Type B pancreatic cell (in vitro differentiated cells): ENCODE measurements at regions not wholly inside any gene's neighbourhood (a gene's known extent, or its start where the extent isn't known, plus 50 kb on each side); places are given as distances from the start of the nearest gene placed in this dataset.
A peak's percentile ranks its signal among the peaks of the same experiment; 100 is the strongest.
"Not testable (repeated sequence)": the region's sequence is repeated elsewhere in the genome, so short reads cannot be mapped to it uniquely, and the experiment has no call there.

Experiments
- DNase-seq: peaks from one replicate; pipeline ENCODE4 v3.0.0; 2021; ENCODE audit warnings: mixed read lengths; ENCODE audit not compliant: unreplicated experiment; ENCODE audit errors: extremely low spot score
- H3K27ac Mint-ChIP-seq: 2 replicates; pipeline ENCODE4 v1.8.0; 2021; ENCODE audit warnings: mild to moderate bottlenecking, mixed read lengths
- H3K27me3 Mint-ChIP-seq: 2 replicates; pipeline ENCODE4 v1.8.0; 2021; ENCODE audit warnings: mixed read lengths
- H3K36me3 Mint-ChIP-seq: 2 replicates; pipeline ENCODE4 v1.8.0; 2021; ENCODE audit warnings: mixed read lengths
- H3K4me1 Mint-ChIP-seq: one replicate; pipeline ENCODE4 v1.8.0; 2021; ENCODE audit warnings: mixed read lengths; ENCODE audit not compliant: unreplicated experiment
- H3K4me3 Mint-ChIP-seq: 2 replicates; pipeline ENCODE4 v1.8.0; 2021; ENCODE audit warnings: mild to moderate bottlenecking, mixed read lengths
- H3K9me3 Mint-ChIP-seq: 2 replicates; pipeline ENCODE4 v1.8.0; 2021; ENCODE audit warnings: mixed read lengths
- CTCF ChIP-seq: fragments of 200-600 bp; sonication (generic); conservative IDR thresholded peaks from 2 replicates; pipeline ENCODE4 v1.5.0; 2021; ENCODE audit warnings: antibody characterized with exemption, mild to moderate bottlenecking

- Mint-ChIP-seq H3K27me3 (peaks cover 8% of the 10 kb centered on the region), H3K27ac (no peak overlapping the region), H3K4me1 (no peaks in the 10 kb centered on the region), H3K36me3 (no peaks in the 10 kb centered on the region), H3K4me3 (no peak overlapping the region), H3K9me3 (peaks cover 5% of the 10 kb centered on the region)
- TF ChIP-seq CTCF, result no peak
- no peak for DNase-seq
These were observed 200.1 kb upstream of the SHH start for GRCh38 chr7:156012412-156012811.

DNA sequence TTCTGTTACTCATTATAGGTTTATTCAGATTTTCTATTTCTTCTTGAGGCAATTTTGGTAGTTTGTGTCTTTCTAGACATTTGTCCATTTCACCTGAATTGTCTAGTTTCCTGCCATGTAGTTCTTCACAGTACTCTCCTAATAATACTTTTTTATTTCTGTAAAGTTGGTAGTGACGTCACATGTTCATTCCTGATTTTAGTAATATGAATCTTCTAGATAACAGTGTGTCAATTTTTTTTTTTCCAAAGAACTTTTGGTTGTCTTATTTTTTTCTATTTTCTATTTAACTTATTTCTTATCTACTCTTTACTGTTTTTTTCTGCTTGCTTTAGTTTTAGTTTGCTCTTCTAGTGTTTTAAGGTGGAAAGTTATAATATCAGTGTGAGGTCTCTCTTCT is 197.3 kb upstream of the SHH start:
- H3K27ac Mint-ChIP-seq, result no peak overlapping the region
- H3K36me3 Mint-ChIP-seq, result no peaks in the 10 kb centered on the region
- no peak for DNase-seq
- H3K9me3 Mint-ChIP-seq, result peaks cover 5% of the 10 kb centered on the region
- no peak overlapping the region for H3K4me3 Mint-ChIP-seq
- TF ChIP-seq CTCF, result no peak
- peaks cover 4% of the 10 kb centered on the region for H3K27me3 Mint-ChIP-seq
- H3K4me1 Mint-ChIP-seq, result no peaks in the 10 kb centered on the region

DNA sequence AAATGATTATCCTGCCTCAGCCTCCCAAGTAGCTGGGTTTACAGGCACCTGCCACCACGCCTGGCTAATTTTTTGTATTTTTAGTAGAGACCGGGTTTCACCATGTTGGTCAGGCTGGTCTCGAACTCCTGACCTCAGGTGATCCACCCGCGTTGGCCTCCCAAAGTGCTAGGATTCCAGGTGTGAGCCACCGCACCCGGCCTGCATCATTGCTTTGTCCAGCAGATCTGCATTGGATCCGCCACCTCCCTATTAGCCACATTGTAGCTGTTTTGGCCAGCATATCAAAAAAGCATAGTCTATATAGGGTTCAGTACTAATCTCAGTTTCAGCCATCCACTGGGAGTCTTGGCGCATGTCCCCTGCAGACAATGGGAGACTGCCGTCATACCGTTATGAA is 194.6 kb upstream of the SHH start:
- H3K27ac Mint-ChIP-seq, result not testable (repeated sequence)

GRCh38 chr7:156006024-156006423 is 193.8 kb upstream of the SHH start:
- no peak for TF ChIP-seq CTCF
- H3K27me3 Mint-ChIP-seq, result peaks cover 14% of the 10 kb centered on the region
- DNase-seq, result no peak
- H3K4me1 Mint-ChIP-seq, result no peaks in the 10 kb centered on the region
- no peaks in the 10 kb centered on the region for H3K36me3 Mint-ChIP-seq
- no peaks in the 10 kb centered on the region for H3K9me3 Mint-ChIP-seq
- H3K27ac Mint-ChIP-seq, result no peak overlapping the region
- H3K4me3 Mint-ChIP-seq, result no peak overlapping the region

More for the DNA sequence above, 194.6 kb upstream of the SHH start:
- not testable (repeated sequence) for H3K36me3 Mint-ChIP-seq, H3K4me3 Mint-ChIP-seq, H3K9me3 Mint-ChIP-seq, H3K4me1 Mint-ChIP-seq
- peaks cover 14% of the 10 kb centered on the region for H3K27me3 Mint-ChIP-seq
- DNase-seq, result peak; percentile 16

DNA sequence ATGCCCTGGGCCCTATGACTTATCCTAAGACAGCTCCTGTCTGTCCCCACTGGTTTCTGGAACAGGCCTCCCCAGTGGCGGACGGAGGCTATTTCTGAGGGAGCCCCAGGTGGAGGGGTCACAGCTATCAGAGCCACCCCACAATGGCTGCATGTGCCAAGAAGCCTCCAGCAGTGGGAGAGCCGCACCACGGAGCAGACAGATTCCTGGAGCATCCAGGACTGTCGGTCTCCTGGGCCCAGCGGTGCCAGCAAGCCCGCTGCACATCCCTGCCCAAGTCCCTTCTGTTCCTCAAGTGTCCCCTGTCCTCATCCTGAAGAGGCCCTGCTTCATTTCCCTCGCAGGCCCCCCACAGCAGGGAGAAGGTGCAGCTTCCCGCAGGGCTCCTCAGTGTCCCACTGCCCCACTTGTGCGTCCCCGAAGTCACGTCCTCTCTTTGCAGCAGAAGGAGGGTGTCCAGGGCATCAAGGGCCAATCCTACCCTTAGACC is 193.0 kb upstream of the SHH start:
- Mint-ChIP-seq H3K4me3 (no peak overlapping the region), H3K27ac (no peak overlapping the region), H3K36me3 (no peaks in the 10 kb centered on the region), H3K9me3 (no peaks in the 10 kb centered on the region), H3K27me3 (peaks cover 14% of the 10 kb centered on the region), H3K4me1 (no peaks in the 10 kb centered on the region)
- no peak for TF ChIP-seq CTCF
- DNase-seq, result peak; percentile 52

GRCh38 chr7:156004265-156005201 is 192.3 kb upstream of the SHH start:
- Mint-ChIP-seq H3K36me3 (no peaks in the 10 kb centered on the region), H3K4me3 (no peak overlapping the region), H3K4me1 (no peaks in the 10 kb centered on the region), H3K27me3 (peaks cover 14% of the 10 kb centered on the region), H3K9me3 (no peaks in the 10 kb centered on the region), H3K27ac (no peak overlapping the region)
- no peak for TF ChIP-seq CTCF
- DNase-seq, result peak; percentile 53
